ENCODE measurements at regions not wholly inside any gene's neighbourhood (a gene's known extent, or its start where the extent isn't known, plus 50 kb on each side); places are given as distances from the start of the nearest gene placed in this dataset.

DNA sequence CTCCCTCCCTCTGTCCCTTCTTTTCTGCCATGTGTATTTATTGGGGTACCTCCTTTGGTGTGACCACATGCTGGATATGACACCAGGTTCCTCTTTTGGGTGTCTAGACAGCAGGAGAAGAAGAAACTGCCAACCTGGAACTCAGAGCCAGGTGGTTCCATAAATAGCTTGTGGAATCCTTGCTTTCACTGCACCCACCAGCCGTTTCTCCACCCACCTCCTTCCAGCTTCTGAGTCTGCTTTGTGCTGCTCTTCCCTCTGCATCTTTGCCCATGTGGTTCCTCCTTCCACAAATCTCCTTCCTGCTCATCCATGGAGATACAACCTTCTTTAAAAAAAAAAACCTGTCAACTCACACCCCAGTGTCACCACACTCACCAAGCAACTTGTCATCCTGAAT lies 80.2 kb upstream of the SKOR2 start:
- DNase-seq (no peak), ATAC-seq (no peak)

DNA sequence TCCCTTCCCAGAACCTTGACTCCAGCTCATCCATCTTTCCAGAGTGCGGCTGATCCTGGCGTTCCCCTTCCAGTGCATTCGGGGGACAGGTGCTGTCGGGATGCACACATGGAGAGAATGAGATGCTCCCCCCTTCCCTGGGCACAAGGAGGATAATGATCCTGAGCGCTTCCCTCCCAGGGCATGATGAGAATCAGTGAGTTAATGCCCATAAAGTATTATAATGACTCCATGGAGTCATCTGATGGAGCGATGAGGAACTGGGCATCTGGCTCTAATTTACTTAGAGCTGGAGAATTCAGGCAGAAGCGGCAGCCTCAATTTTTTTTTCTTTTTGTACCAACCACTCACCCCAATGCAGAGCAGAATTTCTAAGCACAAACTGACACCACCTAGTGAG lies 79.6 kb upstream of the SKOR2 start:
- ATAC-seq (no peak), DNase-seq (no peak)

DNA sequence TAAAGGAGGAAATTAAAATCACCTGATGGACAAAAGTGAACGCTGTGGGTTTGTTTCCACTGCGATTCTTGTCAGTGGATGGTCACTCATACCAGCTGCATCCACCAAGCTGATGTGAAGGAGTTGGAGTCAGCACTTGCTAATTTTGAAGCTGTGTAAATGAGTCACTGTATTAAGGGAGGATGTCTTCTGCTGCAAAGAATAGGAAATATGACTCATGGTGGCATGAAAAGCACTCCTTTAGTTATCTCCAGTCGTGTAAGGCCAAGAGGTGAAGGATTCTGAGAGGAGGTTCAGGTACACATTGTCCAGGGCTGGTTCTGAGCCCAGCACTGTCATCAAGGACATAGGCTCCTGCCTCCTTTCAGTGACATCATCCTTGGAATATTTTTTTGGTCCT lies 71.7 kb upstream of the SKOR2 start:
- DNase-seq (no peak), ATAC-seq (no peak)

DNA sequence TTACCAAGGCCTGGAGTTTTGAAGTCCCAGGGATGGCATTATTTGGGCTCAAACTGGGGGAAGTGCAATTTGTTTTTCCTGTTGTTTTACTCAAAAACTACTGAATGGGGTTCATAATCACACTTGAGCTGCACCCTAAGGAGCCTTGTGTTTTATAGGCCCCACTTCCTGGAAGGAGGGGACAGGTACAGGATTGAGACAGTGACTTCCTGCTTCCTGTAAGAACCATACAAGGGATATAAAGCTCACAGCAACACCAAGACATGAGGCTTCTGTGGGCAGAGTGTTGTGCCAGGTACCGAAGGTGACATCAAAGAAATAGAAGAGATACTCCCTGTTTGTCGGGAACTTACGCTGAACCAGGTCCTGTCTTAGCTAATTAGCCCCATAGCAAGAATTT lies 70.4 kb upstream of the SKOR2 start:
- ATAC-seq (no peak), DNase-seq (no peak)

DNA sequence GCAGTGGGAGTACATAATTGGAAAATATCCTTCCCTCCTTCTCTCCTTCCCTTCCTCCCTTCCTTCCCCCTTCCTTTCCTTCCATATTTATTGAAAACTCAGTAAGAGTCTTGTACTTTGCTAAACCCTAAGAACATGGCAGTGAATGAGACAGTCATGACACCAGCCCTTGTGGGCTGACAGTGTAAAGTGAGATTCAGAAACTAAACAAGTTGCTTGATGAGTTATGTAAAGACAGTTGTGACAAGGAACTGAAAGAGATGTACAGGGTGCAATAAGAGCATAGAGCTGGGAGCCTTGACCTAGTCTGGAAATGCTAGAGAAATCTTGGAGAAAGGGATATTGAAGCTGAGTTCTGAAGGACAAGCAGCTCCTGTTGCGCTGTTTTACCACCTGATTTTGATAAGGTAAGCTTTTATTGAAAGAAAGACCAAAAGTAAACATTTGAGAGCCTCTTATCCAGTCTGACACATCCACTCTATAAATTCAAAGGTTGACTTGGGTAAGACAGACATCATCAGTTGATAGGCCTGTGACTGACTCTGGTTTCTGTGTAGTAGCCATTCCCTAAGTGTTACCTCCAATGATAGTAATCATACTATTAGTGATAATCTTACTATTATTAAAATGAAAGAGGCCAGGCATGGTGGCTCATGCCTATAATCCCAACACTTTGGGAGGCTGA lies 66.5 kb upstream of the SKOR2 start:
- DNase-seq (no peak), ATAC-seq (no peak)

DNA sequence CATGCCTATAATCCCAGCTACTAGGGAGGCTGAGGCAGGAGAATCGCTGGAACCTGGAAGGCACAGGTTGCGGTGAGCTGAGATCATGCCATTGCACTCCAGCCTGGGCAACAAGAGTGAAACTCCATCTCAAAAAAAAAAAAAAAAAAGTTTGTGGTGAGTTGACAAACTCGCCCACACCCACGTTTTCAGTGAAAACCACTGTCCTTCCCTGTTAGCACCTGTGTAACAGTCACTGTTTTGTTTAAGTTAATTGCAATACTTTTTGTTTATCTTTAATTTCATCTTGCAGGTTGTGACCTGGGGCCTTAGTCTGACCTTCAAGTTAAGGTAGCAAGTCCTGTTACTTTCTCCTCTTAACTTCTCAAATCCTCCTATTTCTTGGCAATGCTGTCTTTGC lies 65.5 kb upstream of the SKOR2 start:
- no peak for ATAC-seq

DNA sequence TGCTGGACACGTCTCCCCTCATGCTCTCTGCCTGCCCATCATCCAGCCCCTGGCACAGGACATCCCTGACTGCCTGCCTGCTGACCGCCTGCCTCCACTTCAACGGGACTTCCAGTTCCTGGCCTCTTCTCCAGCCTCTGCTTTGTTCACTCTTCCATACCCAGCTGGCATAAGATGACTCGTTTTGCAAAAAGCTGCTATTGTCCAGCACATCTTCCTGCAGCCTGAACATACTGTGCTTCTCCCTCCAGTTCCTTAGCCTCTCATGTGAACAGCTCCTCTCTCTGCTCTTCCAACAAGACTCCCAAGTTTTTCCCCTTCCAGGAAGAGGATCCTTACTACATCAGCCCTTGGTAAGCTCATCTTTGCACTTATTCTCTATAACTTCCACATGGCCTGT lies 62.4 kb upstream of the SKOR2 start:
- no peak for ATAC-seq
- no peak for DNase-seq

More for the DNA sequence above, 65.5 kb upstream of the SKOR2 start:
- DNase-seq: no peak

DNA sequence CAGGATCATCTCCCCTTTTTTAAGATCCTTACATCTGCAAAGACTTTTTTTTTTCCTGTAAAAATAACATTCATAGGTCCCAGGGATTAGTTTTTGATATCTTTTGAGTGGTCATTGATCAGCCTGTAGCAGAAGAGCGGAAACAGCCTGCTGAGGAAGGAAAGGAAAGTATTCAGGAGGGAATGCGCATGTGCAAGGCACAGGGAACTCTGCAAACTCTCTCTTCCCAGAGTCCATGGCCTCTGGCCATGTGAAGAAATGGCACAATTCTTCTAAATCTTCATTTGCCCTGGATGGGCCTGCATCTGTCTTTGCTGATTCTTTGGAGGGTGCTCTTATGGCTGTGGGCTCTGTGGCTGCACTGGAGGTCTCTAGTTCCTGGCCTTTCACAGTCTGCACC lies 60.1 kb upstream of the SKOR2 start:
- ATAC-seq (no peak), DNase-seq (no peak)

Measured in stimulated activated naive CD8-positive, alpha-beta T cell treated with anti-CD3 and anti-CD28 coated beads, Interleukin-15, Interleukin-2, amounts not matched to agents 100 U/mL and 50 U/mL, for 24 hours (primary cell).